ENCODE measurements at regions not wholly inside any gene's neighbourhood (a gene's known extent, or its start where the extent isn't known, plus 50 kb on each side); places are given as distances from the start of the nearest gene placed in this dataset.

DNA sequence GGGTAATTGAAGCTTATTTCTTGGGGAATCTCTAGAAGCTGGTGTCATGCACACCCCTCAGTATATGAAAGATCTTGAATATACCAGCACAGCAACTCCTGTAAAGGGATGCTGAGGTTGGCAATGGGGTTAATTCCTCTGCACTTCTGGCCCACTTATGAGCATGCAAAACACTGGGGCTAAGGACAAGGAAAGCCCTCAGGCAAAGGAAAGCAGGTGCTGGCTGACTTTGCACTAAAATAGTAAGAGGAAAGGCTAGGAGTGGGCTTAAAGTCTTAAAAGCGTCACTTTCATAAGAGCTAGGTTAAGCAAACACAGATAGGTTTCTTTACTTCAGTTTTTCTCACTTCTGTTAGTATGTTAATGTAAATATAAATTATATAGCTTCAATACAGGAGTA is 572.6 kb upstream of the LUZP2 start:
- Histone ChIP-seq H2BK12ac (ENCODE audit: low read length in 2 of 2) (no peak overlapping the region), H4K91ac (ENCODE audit: low read length) (no peak overlapping the region), H3K36me3 (ENCODE audit: control insufficient read depth in 1 of 2, insufficient read depth in 2 of 2, low read depth in 1 of 2, low read length in 2 of 2) (no peaks in the 10 kb centered on the region), H3K14ac (ENCODE audit: low read length in 2 of 2) (no peak overlapping the region), H3K27me3 (ENCODE audit: control insufficient read depth in 1 of 2, insufficient read depth in 1 of 2, low read length in 2 of 2) (no peaks in the 10 kb centered on the region), H2AFZ (ENCODE audit: low read depth, low read length) (no peak overlapping the region), H2BK5ac (ENCODE audit: low read depth, low read length, poor library complexity, severe bottlenecking) (no peak overlapping the region), H3K27ac (ENCODE audit: low read length, poor library complexity, severe bottlenecking) (no peak overlapping the region), H2BK120ac (ENCODE audit: low read depth, low read length) (no peak overlapping the region), H3K4me1 (ENCODE audit: control insufficient read depth, insufficient read depth, low read depth, low read length) (no peaks in the 10 kb centered on the region), H3K18ac (ENCODE audit: low read depth in 1 of 2, low read length in 2 of 2) (no peak overlapping the region), H4K8ac (ENCODE audit: low read length) (no peak overlapping the region), H3K4me2 (ENCODE audit: low read length, poor library complexity, severe bottlenecking) (no peak overlapping the region), H2BK15ac (ENCODE audit: low read depth, poor library complexity, severe bottlenecking) (no peak overlapping the region), H3K9ac (ENCODE audit: low read length) (no peak overlapping the region), H3K4me3 (ENCODE audit: insufficient read depth in 1 of 2, low read depth in 1 of 2, low read length in 2 of 2) (no peak overlapping the region), H3K23ac (ENCODE audit: low read length in 2 of 2) (no peak overlapping the region), H3K9me3 (ENCODE audit: control insufficient read depth, low read length) (no peaks in the 10 kb centered on the region), H3K79me1 (replicated peaks; ENCODE audit: low read length, poor library complexity, severe bottlenecking) (no peaks in the 10 kb centered on the region), H3K4ac (ENCODE audit: low read depth in 1 of 2, low read length in 2 of 2) (no peak overlapping the region), H2AK5ac (ENCODE audit: low read length, severe bottlenecking) (no peak overlapping the region)
- no CpG with 5 or more reads among the region's 1 CpG for WGBS
- DNase-seq: no peak

DNA sequence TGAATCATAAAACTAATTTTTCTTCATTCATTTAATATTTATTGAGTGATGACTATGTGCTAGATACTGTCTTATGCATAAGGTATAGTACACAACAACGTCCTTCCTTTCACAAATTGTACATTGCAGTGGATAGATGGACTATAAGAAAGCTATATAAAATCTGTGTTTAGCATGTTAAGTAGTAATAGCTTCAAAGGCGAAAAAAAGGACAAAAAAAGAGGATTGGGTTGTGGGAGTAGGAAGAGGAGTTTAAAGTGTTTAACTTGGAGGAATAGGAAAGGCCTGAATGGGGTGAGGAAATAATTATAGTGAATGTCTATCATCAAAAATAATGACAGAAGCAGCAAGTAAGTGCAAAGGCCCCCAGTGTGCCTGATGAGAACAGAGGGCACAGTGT is 565.4 kb upstream of the LUZP2 start:
- Histone ChIP-seq H3K4me2 (ENCODE audit: low read length, poor library complexity, severe bottlenecking) (no peak overlapping the region), H2BK12ac (ENCODE audit: low read length in 2 of 2) (no peak overlapping the region), H3K23ac (ENCODE audit: low read length in 2 of 2) (no peak overlapping the region), H3K4ac (ENCODE audit: low read depth in 1 of 2, low read length in 2 of 2) (no peak overlapping the region), H3K27ac (ENCODE audit: low read length, poor library complexity, severe bottlenecking) (no peak overlapping the region), H3K9me3 (ENCODE audit: control insufficient read depth, low read length) (no peaks in the 10 kb centered on the region), H2BK15ac (ENCODE audit: low read depth, poor library complexity, severe bottlenecking) (no peak overlapping the region), H2BK120ac (ENCODE audit: low read depth, low read length) (peak overlapping the region; percentile 34), H3K36me3 (ENCODE audit: control insufficient read depth in 1 of 2, insufficient read depth in 2 of 2, low read depth in 1 of 2, low read length in 2 of 2) (no peaks in the 10 kb centered on the region), H2AK5ac (ENCODE audit: low read length, severe bottlenecking) (no peak overlapping the region), H3K27me3 (ENCODE audit: control insufficient read depth in 1 of 2, insufficient read depth in 1 of 2, low read length in 2 of 2) (no peaks in the 10 kb centered on the region), H3K79me1 (replicated peaks; ENCODE audit: low read length, poor library complexity, severe bottlenecking) (no peaks in the 10 kb centered on the region), H2AFZ (ENCODE audit: low read depth, low read length) (no peak overlapping the region), H4K91ac (ENCODE audit: low read length) (no peak overlapping the region), H3K4me3 (ENCODE audit: insufficient read depth in 1 of 2, low read depth in 1 of 2, low read length in 2 of 2) (no peak overlapping the region), H4K8ac (ENCODE audit: low read length) (no peak overlapping the region), H3K18ac (ENCODE audit: low read depth in 1 of 2, low read length in 2 of 2) (no peak overlapping the region), H2BK5ac (ENCODE audit: low read depth, low read length, poor library complexity, severe bottlenecking) (no peak overlapping the region), H3K4me1 (ENCODE audit: control insufficient read depth, insufficient read depth, low read depth, low read length) (no peaks in the 10 kb centered on the region), H3K9ac (ENCODE audit: low read length) (no peak overlapping the region), H3K14ac (ENCODE audit: low read length in 2 of 2) (no peak overlapping the region)
- DNase-seq: no peak
- 100% methylated on average over 1 of the region's 2 CpGs for WGBS

DNA sequence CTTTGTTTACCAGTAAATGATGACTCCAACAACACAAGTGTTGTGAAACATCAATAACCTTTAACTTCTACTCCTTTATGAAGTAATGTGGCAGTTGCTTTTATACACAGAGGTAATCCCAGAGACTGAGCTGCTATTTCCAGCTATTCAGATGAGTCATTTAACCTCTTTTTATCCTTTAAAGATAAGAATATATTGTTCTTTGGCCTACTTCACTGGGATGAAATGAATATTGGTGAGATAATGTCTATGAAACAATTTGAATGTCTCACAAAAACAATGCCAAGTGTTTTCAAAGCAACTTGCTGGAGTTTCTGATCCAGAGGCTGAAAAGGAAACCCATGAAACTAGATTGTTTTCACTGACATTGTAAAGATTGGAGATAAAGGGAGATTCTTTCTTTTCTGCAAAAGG is 564.4 kb upstream of the LUZP2 start:
- no peak overlapping the region for H2BK5ac ChIP-seq (ENCODE audit: low read depth, low read length, poor library complexity, severe bottlenecking)
- no peaks in the 10 kb centered on the region for H3K27me3 ChIP-seq (ENCODE audit: control insufficient read depth in 1 of 2, insufficient read depth in 1 of 2, low read length in 2 of 2)
- H2AK5ac ChIP-seq (ENCODE audit: low read length, severe bottlenecking): no peak overlapping the region
- H3K4ac ChIP-seq (ENCODE audit: low read depth in 1 of 2, low read length in 2 of 2): no peak overlapping the region
- H3K4me1 ChIP-seq (ENCODE audit: control insufficient read depth, insufficient read depth, low read depth, low read length): no peaks in the 10 kb centered on the region
- H3K18ac ChIP-seq (ENCODE audit: low read depth in 1 of 2, low read length in 2 of 2): no peak overlapping the region
- H3K79me1 ChIP-seq (replicated peaks; ENCODE audit: low read length, poor library complexity, severe bottlenecking): no peaks in the 10 kb centered on the region
- H3K27ac ChIP-seq (ENCODE audit: low read length, poor library complexity, severe bottlenecking): no peak overlapping the region
- peak; percentile 54 for DNase-seq
- H3K23ac ChIP-seq (ENCODE audit: low read length in 2 of 2): no peak overlapping the region
- no peak overlapping the region for H3K9ac ChIP-seq (ENCODE audit: low read length)
- H4K8ac ChIP-seq (ENCODE audit: low read length): no peak overlapping the region
- no peak overlapping the region for H2BK15ac ChIP-seq (ENCODE audit: low read depth, poor library complexity, severe bottlenecking)
- H2BK120ac ChIP-seq (ENCODE audit: low read depth, low read length): no peak overlapping the region
- H4K91ac ChIP-seq (ENCODE audit: low read length): no peak overlapping the region
- H2BK12ac ChIP-seq (ENCODE audit: low read length in 2 of 2): no peak overlapping the region
- H3K36me3 ChIP-seq (ENCODE audit: control insufficient read depth in 1 of 2, insufficient read depth in 2 of 2, low read depth in 1 of 2, low read length in 2 of 2): no peaks in the 10 kb centered on the region
- no peak overlapping the region for H3K4me3 ChIP-seq (ENCODE audit: insufficient read depth in 1 of 2, low read depth in 1 of 2, low read length in 2 of 2)
- no peak overlapping the region for H3K14ac ChIP-seq (ENCODE audit: low read length in 2 of 2)
- no peak overlapping the region for H3K4me2 ChIP-seq (ENCODE audit: low read length, poor library complexity, severe bottlenecking)
- no peak overlapping the region for H2AFZ ChIP-seq (ENCODE audit: low read depth, low read length)
- H3K9me3 ChIP-seq (ENCODE audit: control insufficient read depth, low read length): no peaks in the 10 kb centered on the region

DNA sequence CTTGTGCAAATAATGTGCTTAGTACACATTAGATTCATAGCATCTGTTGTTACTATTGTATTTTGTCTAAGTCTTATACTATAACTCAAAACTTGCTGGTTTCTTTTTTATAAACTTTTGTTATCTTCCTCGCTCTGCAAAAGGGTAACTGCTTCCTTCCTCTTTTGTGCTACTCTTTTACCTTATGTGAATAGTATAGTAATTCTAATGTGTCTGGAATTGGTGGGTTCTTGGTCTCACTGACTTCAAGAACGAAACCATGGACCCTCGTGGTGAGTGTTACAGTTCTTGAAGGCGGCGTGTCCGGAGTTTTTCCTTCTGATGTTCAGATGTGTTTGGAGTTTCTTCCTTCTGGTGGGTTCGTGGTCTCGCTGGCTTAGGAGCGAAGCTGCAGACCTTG is 563.1 kb upstream of the LUZP2 start:
- no peak overlapping the region for H2AFZ ChIP-seq (ENCODE audit: low read depth, low read length)
- H3K27ac ChIP-seq (ENCODE audit: low read length, poor library complexity, severe bottlenecking): no peak overlapping the region
- H3K4me1 ChIP-seq (ENCODE audit: control insufficient read depth, insufficient read depth, low read depth, low read length): no peaks in the 10 kb centered on the region
- no peaks in the 10 kb centered on the region for H3K79me1 ChIP-seq (replicated peaks; ENCODE audit: low read length, poor library complexity, severe bottlenecking)
- H3K4ac ChIP-seq (ENCODE audit: low read depth in 1 of 2, low read length in 2 of 2): no peak overlapping the region
- DNase-seq: no peak
- H4K8ac ChIP-seq (ENCODE audit: low read length): no peak overlapping the region
- H3K9ac ChIP-seq (ENCODE audit: low read length): no peak overlapping the region
- no peaks in the 10 kb centered on the region for H3K9me3 ChIP-seq (ENCODE audit: control insufficient read depth, low read length)
- H3K4me3 ChIP-seq (ENCODE audit: insufficient read depth in 1 of 2, low read depth in 1 of 2, low read length in 2 of 2): no peak overlapping the region
- H3K27me3 ChIP-seq (ENCODE audit: control insufficient read depth in 1 of 2, insufficient read depth in 1 of 2, low read length in 2 of 2): no peaks in the 10 kb centered on the region
- 84% methylated on average over 8 of the region's 9 CpGs for WGBS
- H2BK12ac ChIP-seq (ENCODE audit: low read length in 2 of 2): no peak overlapping the region
- no peak overlapping the region for H3K14ac ChIP-seq (ENCODE audit: low read length in 2 of 2)
- no peak overlapping the region for H3K18ac ChIP-seq (ENCODE audit: low read depth in 1 of 2, low read length in 2 of 2)
- H2AK5ac ChIP-seq (ENCODE audit: low read length, severe bottlenecking): no peak overlapping the region
- H4K91ac ChIP-seq (ENCODE audit: low read length): no peak overlapping the region
- H3K36me3 ChIP-seq (ENCODE audit: control insufficient read depth in 1 of 2, insufficient read depth in 2 of 2, low read depth in 1 of 2, low read length in 2 of 2): no peaks in the 10 kb centered on the region
- no peak overlapping the region for H2BK5ac ChIP-seq (ENCODE audit: low read depth, low read length, poor library complexity, severe bottlenecking)
- H2BK15ac ChIP-seq (ENCODE audit: low read depth, poor library complexity, severe bottlenecking): no peak overlapping the region
- no peak overlapping the region for H3K4me2 ChIP-seq (ENCODE audit: low read length, poor library complexity, severe bottlenecking)
- no peak overlapping the region for H3K23ac ChIP-seq (ENCODE audit: low read length in 2 of 2)
- no peak overlapping the region for H2BK120ac ChIP-seq (ENCODE audit: low read depth, low read length)
